DND-41 (cell line): ENCODE measurements at regions not wholly inside any gene's neighbourhood (a gene's known extent, or its start where the extent isn't known, plus 50 kb on each side); places are given as distances from the start of the nearest gene placed in this dataset.

Source experiments
- ATAC-seq: fragments of 200-7000 bp; cut with Tn5 transposase; 3 replicates; pipeline ENCODE4 v1.9.1; 2021; ENCODE audit warnings: low read depth; ENCODE audit not compliant: insufficient read depth
- DNase-seq: peaks from one replicate; pipeline ENCODE4 v3.0.0-alpha.2; 2020
- H2AFZ ChIP-seq: 2 replicates; pipeline ENCODE4 v1.6.0; 2012; ENCODE audit warnings: low read depth, low read length
- H3K27ac ChIP-seq: 2 replicates; pipeline ENCODE4 v1.5.1; 2012; ENCODE audit warnings: low read length, inconsistent platforms
- H3K27me3 ChIP-seq: fragments of 200-600 bp; sonication (generic); 2 replicates; pipeline ENCODE4 v1.6.0; 2012; ENCODE audit warnings: low read length, mild to moderate bottlenecking, inconsistent platforms; ENCODE audit not compliant: insufficient read depth, poor library complexity
- H3K36me3 ChIP-seq: 2 replicates; pipeline ENCODE4 v1.5.1; 2012; ENCODE audit warnings: low read length, inconsistent platforms; ENCODE audit not compliant: insufficient read depth
- H3K4me1 ChIP-seq: 2 replicates; pipeline ENCODE4 v1.5.1; 2012; ENCODE audit warnings: mild to moderate bottlenecking, low read length; ENCODE audit not compliant: insufficient read depth
- H3K4me2 ChIP-seq: 2 replicates; pipeline ENCODE4 v1.6.0; 2012; ENCODE audit warnings: mild to moderate bottlenecking, moderate library complexity, low read length, inconsistent platforms; ENCODE audit not compliant: insufficient read depth
- H3K4me3 ChIP-seq, 2 experiments: fragments of 200-600 bp in 1 of 2; shearing (Covaris generic) in 1 of 2; 2 replicates each; pipeline ENCODE4 v1.5.1; 2012 to 2016; ENCODE audit warnings: inconsistent platforms in 2 of 2, low read length in 2 of 2, mild to moderate bottlenecking in 2 of 2, low read depth in 1 of 2, moderate library complexity in 1 of 2
- H3K79me2 ChIP-seq: 2 replicates; pipeline ENCODE4 v1.6.0; 2012; ENCODE audit warnings: low read length, inconsistent platforms; ENCODE audit not compliant: insufficient read depth
- H3K9ac ChIP-seq: 2 replicates; pipeline ENCODE4 v1.6.0; 2012; ENCODE audit warnings: low read depth, mild to moderate bottlenecking, inconsistent platforms, low read length, moderate library complexity
- H3K9me3 ChIP-seq: 2 replicates; pipeline ENCODE4 v1.5.1; 2012; ENCODE audit warnings: low read length, moderate library complexity, mild to moderate bottlenecking, inconsistent platforms; ENCODE audit not compliant: insufficient read depth, severe bottlenecking
- H4K20me1 ChIP-seq: 2 replicates; pipeline ENCODE4 v1.6.0; 2012; ENCODE audit warnings: low read length; ENCODE audit not compliant: insufficient read depth
- CTCF ChIP-seq: IDR thresholded peaks from 2 replicates; pipeline ENCODE4 v1.5.1; 2012; ENCODE audit warnings: borderline replicate concordance, low read length, moderate library complexity, mild to moderate bottlenecking; ENCODE audit not compliant: poor library complexity, severe bottlenecking; ENCODE audit errors: extremely low read depth
- EZH2 ChIP-seq: IDR thresholded peaks from 3 replicates; pipeline ENCODE4 v1.6.1; 2012; ENCODE audit warnings: borderline replicate concordance, low read depth, mild to moderate bottlenecking, moderate library complexity, low read length, inconsistent platforms; ENCODE audit not compliant: severe bottlenecking

- Histone ChIP-seq H3K9me3 (no peaks in the 10 kb centered on the region), H3K4me3 (no peak overlapping the region), H3K4me1 (no peaks in the 10 kb centered on the region), H3K27me3 (no peaks in the 10 kb centered on the region), H3K9ac (no peak overlapping the region), H3K4me2 (no peak overlapping the region), H4K20me1 (no peaks in the 10 kb centered on the region), H3K79me2 (no peaks in the 10 kb centered on the region), H2AFZ (no peak overlapping the region), H3K36me3 (no peaks in the 10 kb centered on the region), H3K27ac (no peak overlapping the region)
- DNase-seq: no peak
- ATAC-seq: no peak
- TF ChIP-seq EZH2 (no peak), CTCF (no peak)
Observed at GRCh38 chr16:74210245-74210644, 86.4 kb upstream of the PSMD7 start.

GRCh38 chr16:74202009-74202408, 94.6 kb upstream of the PSMD7 start:
- no peaks in the 10 kb centered on the region for H3K79me2 ChIP-seq
- H3K4me2 ChIP-seq: no peak overlapping the region
- no peaks in the 10 kb centered on the region for H3K27me3 ChIP-seq
- no peaks in the 10 kb centered on the region for H3K9me3 ChIP-seq
- no peak overlapping the region for H3K27ac ChIP-seq
- no peak overlapping the region for H3K9ac ChIP-seq
- H3K4me1 ChIP-seq: no peaks in the 10 kb centered on the region
- no peak overlapping the region for H2AFZ ChIP-seq
- no peaks in the 10 kb centered on the region for H4K20me1 ChIP-seq
- no peak overlapping the region for H3K4me3 ChIP-seq
- ATAC-seq (no peak), DNase-seq (no peak)
- no peaks in the 10 kb centered on the region for H3K36me3 ChIP-seq
- TF ChIP-seq CTCF (no peak), EZH2 (no peak)

GRCh38 chr16:74201576-74201975, 95.0 kb upstream of the PSMD7 start:
- ATAC-seq (no peak), DNase-seq (no peak)
- Histone ChIP-seq H4K20me1 (no peaks in the 10 kb centered on the region), H3K4me1 (no peaks in the 10 kb centered on the region), H3K9ac (no peak overlapping the region), H3K27ac (no peak overlapping the region), H3K4me2 (no peak overlapping the region), H3K36me3 (no peaks in the 10 kb centered on the region), H3K9me3 (no peaks in the 10 kb centered on the region), H3K79me2 (no peaks in the 10 kb centered on the region), H3K27me3 (no peaks in the 10 kb centered on the region), H2AFZ (no peak overlapping the region), H3K4me3 (no peak overlapping the region)
- TF ChIP-seq EZH2 (no peak), CTCF (no peak)

- no peaks in the 10 kb centered on the region for H3K27me3 ChIP-seq
- H2AFZ ChIP-seq: no peak overlapping the region; the same call in 1 of the 2 replicates
- H3K36me3 ChIP-seq: no peaks in the 10 kb centered on the region
- H3K4me3 ChIP-seq: no peak overlapping the region
- ATAC-seq (no peak), DNase-seq (no peak)
- H3K4me2 ChIP-seq: no peak overlapping the region
- no peaks in the 10 kb centered on the region for H3K79me2 ChIP-seq
- H3K4me1 ChIP-seq: no peaks in the 10 kb centered on the region
- no peak overlapping the region for H3K27ac ChIP-seq
- H4K20me1 ChIP-seq: no peaks in the 10 kb centered on the region
- H3K9ac ChIP-seq: no peak overlapping the region
- no peaks in the 10 kb centered on the region for H3K9me3 ChIP-seq
- TF ChIP-seq EZH2 (no peak), CTCF (no peak)
Observed at GRCh38 chr16:74200921-74201320, 95.7 kb upstream of the PSMD7 start.
